ENCODE measurements at regions not wholly inside any gene's neighbourhood (a gene's known extent, or its start where the extent isn't known, plus 50 kb on each side); places are given as distances from the start of the nearest gene placed in this dataset.
"Not testable (repeated sequence)": the region's sequence is repeated elsewhere in the genome, so short reads cannot be mapped to it uniquely, and the experiment has no call there.

DNA sequence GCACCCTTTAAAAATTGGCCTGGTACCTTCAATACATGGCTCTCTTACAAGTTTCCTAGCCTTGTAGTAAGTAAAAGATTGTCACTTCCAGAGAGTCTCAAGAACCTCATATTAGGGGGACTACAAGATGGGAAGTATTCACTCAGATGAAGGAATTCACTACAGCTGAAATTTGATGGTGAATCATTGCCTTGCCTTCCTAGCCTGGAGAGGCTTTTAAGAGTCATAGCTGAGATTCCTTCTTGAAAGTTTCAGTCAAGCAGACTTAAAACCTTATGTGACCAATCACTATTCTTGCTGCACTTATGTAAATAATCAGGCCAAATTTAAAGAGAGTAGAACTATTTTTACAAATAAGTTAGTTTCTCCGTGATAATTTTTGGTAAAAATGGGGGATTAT lies 451.6 kb downstream of the TRHDE start:
- Mint-ChIP-seq H3K9me3 (ENCODE audit: insufficient read depth) (peaks cover 3% of the 10 kb centered on the region), H3K27ac (no peak overlapping the region), H3K4me1 (ENCODE audit: low read depth) (no peaks in the 10 kb centered on the region), H3K27me3 (ENCODE audit: low read depth) (no peaks in the 10 kb centered on the region), H3K36me3 (ENCODE audit: low read depth) (no peaks in the 10 kb centered on the region), H3K4me3 (no peak overlapping the region)
- ChIA-PET CTCF (no interaction called here), POLR2A (no interaction called here)
- ATAC-seq (no peak), DNase-seq (no peak)

DNA sequence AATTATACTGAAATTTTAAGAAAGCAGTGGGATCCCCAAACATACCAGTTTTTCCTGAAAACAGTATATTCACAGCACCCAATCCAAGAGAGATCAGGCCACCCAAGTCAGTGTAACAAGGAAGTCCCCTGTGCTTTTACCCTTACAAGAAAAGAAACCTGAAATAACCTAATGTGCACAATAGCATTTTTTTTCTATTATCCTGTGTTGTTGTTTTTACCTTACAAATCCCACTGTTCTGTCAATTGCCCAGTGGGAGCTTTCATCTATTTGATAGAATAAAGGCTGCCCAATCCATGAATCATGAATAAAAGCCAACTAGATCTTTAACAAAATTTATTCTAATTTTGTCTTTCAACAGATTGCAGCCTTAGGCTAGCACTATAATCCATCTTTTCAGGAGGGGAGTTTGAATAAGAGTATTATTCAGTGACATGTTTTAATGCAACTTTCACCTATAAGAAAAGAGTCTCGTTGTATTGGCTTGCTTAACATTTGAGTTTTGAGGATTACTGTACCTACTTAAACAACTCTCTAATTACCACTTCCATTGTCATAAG lies 457.4 kb downstream of the TRHDE start:
- H3K4me1 Mint-ChIP-seq (ENCODE audit: low read depth) = no peaks in the 10 kb centered on the region
- H3K36me3 Mint-ChIP-seq (ENCODE audit: low read depth) = no peaks in the 10 kb centered on the region
- ATAC-seq = no peak
- no peaks in the 10 kb centered on the region for H3K9me3 Mint-ChIP-seq (ENCODE audit: insufficient read depth)
- DNase-seq = no peak
- no peaks in the 10 kb centered on the region for H3K27me3 Mint-ChIP-seq (ENCODE audit: low read depth)
- ChIA-PET POLR2A (no interaction called here), CTCF (no interaction called here)
- H3K27ac Mint-ChIP-seq = no peak overlapping the region
- H3K4me3 Mint-ChIP-seq = no peak overlapping the region

DNA sequence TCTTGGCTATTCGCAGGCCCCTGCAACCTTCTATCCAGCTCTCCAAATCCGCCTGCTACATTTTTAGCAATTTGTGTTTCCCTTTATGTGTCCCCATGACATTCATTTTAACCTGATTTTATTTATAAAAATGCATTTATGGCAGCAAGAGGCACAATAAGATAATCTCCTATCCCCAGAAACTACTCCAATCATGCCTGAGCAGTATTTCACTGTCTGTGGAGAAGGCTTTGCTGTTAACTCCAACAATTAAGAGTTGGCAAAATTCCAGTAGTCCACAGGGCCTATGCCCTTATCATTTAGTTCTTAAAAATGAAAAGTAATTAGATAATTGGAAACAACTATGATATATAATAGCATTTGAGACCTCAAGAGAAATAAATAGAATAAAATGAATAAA lies 462.4 kb downstream of the TRHDE start:
- Mint-ChIP-seq H3K27ac (no peak overlapping the region), H3K27me3 (ENCODE audit: low read depth) (no peaks in the 10 kb centered on the region), H3K36me3 (ENCODE audit: low read depth) (no peaks in the 10 kb centered on the region), H3K4me1 (ENCODE audit: low read depth) (no peaks in the 10 kb centered on the region), H3K9me3 (ENCODE audit: insufficient read depth) (no peaks in the 10 kb centered on the region), H3K4me3 (no peak overlapping the region)
- ATAC-seq (no peak), DNase-seq (no peak)
- ChIA-PET POLR2A (no interaction called here), CTCF (no interaction called here)

DNA sequence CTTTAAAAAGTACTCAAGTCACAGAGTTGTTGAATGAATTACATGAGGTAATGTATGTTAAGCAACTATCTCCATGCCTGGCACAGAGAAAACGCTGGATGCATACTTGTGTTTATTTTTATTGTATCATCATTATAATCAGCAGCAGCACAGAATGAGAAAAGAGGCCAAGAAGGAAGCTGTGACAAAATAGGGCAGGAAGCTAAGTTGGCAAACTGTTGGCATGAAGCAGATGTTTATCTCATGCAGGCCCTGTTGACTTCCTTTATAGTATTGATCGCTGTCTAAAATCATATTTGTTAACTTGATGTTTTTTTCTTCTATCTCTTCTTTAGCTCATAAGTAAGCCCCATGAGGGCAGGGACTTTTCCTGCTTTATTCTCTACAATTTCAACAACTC lies 466.6 kb downstream of the TRHDE start:
- H3K4me1 Mint-ChIP-seq (ENCODE audit: low read depth) = no peaks in the 10 kb centered on the region
- H3K4me3 Mint-ChIP-seq = no peak overlapping the region
- ChIA-PET CTCF (no interaction called here), POLR2A (no interaction called here)
- H3K36me3 Mint-ChIP-seq (ENCODE audit: low read depth) = no peaks in the 10 kb centered on the region
- no peak for ATAC-seq
- H3K27ac Mint-ChIP-seq = no peak overlapping the region
- H3K27me3 Mint-ChIP-seq (ENCODE audit: low read depth) = no peaks in the 10 kb centered on the region
- DNase-seq = no peak
- peaks cover 8% of the 10 kb centered on the region for H3K9me3 Mint-ChIP-seq (ENCODE audit: insufficient read depth)

DNA sequence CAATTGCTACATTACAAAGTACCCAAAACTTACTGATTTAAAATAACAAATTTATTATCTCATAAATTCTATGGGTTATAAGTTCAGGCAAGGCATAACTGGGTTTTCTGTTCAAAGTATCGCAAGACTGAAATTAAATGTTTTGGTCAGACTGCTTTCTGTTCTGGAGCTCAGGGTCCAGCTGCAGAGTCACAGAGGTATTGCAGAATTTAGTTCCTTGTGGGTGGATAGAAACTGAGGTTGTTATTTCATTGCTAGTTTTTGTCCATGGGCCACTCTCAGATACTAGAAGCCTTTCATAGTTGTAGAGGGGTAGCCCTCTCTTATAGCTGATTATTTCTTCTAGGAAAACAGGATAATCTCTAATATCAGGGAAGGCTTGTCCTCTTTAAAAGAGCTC lies 467.9 kb downstream of the TRHDE start:
- DNase-seq (no peak), ATAC-seq (no peak)
- H3K9me3 Mint-ChIP-seq (ENCODE audit: insufficient read depth) = peaks cover 11% of the 10 kb centered on the region
- no peaks in the 10 kb centered on the region for H3K27me3 Mint-ChIP-seq (ENCODE audit: low read depth)
- H3K27ac Mint-ChIP-seq = no peak overlapping the region
- POLR2A ChIA-PET = no interaction called here
- H3K4me3 Mint-ChIP-seq = no peak overlapping the region
- H3K36me3 Mint-ChIP-seq (ENCODE audit: low read depth) = no peaks in the 10 kb centered on the region
- CTCF ChIA-PET = no interaction called here
- no peaks in the 10 kb centered on the region for H3K4me1 Mint-ChIP-seq (ENCODE audit: low read depth)

DNA sequence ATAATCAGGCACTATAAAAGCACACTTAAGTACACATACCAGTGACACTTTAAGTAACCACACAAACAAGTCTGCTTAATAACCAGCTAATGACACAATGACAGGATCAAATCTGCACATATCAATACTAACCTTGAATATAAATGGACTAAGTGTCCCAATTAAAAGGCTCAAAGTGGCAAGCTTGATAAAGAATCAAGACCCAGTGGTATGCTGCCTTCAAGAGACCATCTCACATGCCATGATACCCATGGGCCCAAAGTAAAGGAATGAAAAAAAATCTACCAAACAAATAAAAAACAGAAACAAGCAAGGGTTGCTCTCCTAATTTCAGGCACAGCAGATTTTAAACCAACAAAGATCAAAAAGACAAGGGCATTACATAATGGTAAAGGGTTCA lies 470.4 kb downstream of the TRHDE start:
- no peaks in the 10 kb centered on the region for H3K27me3 Mint-ChIP-seq (ENCODE audit: low read depth)
- DNase-seq (no peak), ATAC-seq (no peak)
- no peak overlapping the region for H3K27ac Mint-ChIP-seq
- H3K4me1 Mint-ChIP-seq (ENCODE audit: low read depth) = no peaks in the 10 kb centered on the region
- H3K4me3 Mint-ChIP-seq = no peak overlapping the region
- peaks cover 16% of the 10 kb centered on the region for H3K9me3 Mint-ChIP-seq (ENCODE audit: insufficient read depth)
- CTCF ChIA-PET = no interaction called here
- H3K36me3 Mint-ChIP-seq (ENCODE audit: low read depth) = no peaks in the 10 kb centered on the region
- POLR2A ChIA-PET = no interaction called here

DNA sequence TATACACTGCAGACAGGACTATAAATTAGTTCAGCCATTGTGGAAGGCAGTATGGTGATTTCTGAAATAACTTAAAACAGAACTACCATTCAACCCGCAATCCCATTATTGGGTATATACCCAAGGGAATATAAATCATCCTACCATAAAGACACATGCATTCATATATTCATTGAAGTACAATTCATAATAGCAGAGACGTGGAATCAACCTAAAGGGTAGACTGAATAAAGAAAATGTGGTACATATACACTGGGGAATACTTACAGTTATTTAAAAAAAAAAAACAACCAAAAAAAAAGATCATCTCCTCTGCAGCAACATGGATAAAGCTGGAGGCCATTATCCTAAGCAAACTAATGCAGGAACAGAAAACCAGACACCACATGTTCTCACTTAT lies 473.9 kb downstream of the TRHDE start:
- no peak overlapping the region for H3K27ac Mint-ChIP-seq
- no peak for DNase-seq
- H3K9me3 Mint-ChIP-seq (ENCODE audit: insufficient read depth) = peaks cover 20% of the 10 kb centered on the region
- ATAC-seq = no peak
- no peaks in the 10 kb centered on the region for H3K36me3 Mint-ChIP-seq (ENCODE audit: low read depth)
- POLR2A ChIA-PET = no interaction called here
- no peaks in the 10 kb centered on the region for H3K4me1 Mint-ChIP-seq (ENCODE audit: low read depth)
- H3K27me3 Mint-ChIP-seq (ENCODE audit: low read depth) = no peaks in the 10 kb centered on the region
- H3K4me3 Mint-ChIP-seq = no peak overlapping the region
- CTCF ChIA-PET = no interaction called here

DNA sequence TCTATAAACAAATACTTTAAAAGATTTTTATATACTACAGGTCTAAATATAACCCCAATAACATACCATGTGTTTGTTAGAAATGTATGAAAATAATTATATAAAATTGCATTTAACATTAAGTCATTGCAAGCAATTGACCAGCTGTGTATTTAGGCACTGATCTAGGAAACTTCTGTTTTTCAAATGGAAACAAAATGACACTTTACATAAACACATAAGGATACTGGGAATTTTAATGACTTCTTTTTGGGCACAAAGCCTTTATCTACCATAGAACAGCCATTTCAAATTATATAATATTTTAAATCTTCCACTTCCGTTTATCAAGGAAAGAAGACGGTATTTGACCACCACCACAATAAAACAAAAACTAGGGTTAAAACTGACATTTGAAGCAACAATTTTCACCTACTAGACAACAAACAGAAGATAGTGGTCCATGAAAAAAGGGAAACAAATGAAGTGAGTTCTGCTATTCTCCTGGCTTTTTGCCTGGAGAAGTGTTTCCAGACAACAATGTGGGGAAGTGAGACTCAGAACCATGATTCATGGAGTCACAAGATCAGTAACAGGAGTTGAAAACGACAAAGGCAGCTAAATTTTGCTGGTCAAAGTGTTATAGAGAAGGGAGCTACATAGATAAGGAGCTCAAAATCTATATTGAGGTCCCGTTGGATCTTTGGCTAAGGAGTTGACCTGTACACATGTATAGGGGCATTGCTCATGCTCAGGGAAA lies 475.1 kb downstream of the TRHDE start:
- Mint-ChIP-seq H3K4me1 (ENCODE audit: low read depth) (no peaks in the 10 kb centered on the region), H3K4me3 (no peak overlapping the region), H3K9me3 (ENCODE audit: insufficient read depth) (peaks cover 17% of the 10 kb centered on the region), H3K27ac (no peak overlapping the region), H3K27me3 (ENCODE audit: low read depth) (no peaks in the 10 kb centered on the region), H3K36me3 (ENCODE audit: low read depth) (no peaks in the 10 kb centered on the region)
- CTCF ChIA-PET = no interaction called here
- ATAC-seq = no peak
- no peak for DNase-seq
- POLR2A ChIA-PET = no interaction called here

DNA sequence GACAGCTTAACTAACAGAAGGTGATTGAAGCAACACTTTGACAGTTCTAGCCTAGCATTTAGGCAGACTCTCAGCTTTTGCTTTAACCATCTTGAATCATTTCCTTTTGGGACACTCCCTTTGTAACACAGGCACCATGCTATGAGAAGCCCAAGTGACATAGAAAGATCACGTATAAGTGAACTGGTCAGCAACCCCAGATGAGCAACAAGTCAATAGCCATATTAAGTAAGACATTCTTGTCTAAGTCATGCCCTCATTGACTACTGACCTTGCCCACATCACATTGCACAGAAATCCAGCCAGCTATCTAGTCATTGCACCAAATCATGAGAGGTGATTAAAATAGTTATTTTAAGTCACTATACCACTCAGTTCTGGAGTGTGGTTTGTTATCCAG lies 476.8 kb downstream of the TRHDE start:
- no peak overlapping the region for H3K4me3 Mint-ChIP-seq
- DNase-seq (no peak), ATAC-seq (no peak)
- POLR2A ChIA-PET = no interaction called here
- no peaks in the 10 kb centered on the region for H3K27me3 Mint-ChIP-seq (ENCODE audit: low read depth)
- H3K4me1 Mint-ChIP-seq (ENCODE audit: low read depth) = no peaks in the 10 kb centered on the region
- no peaks in the 10 kb centered on the region for H3K36me3 Mint-ChIP-seq (ENCODE audit: low read depth)
- CTCF ChIA-PET = no interaction called here
- H3K9me3 Mint-ChIP-seq (ENCODE audit: insufficient read depth) = peaks cover 12% of the 10 kb centered on the region
- no peak overlapping the region for H3K27ac Mint-ChIP-seq

DNA sequence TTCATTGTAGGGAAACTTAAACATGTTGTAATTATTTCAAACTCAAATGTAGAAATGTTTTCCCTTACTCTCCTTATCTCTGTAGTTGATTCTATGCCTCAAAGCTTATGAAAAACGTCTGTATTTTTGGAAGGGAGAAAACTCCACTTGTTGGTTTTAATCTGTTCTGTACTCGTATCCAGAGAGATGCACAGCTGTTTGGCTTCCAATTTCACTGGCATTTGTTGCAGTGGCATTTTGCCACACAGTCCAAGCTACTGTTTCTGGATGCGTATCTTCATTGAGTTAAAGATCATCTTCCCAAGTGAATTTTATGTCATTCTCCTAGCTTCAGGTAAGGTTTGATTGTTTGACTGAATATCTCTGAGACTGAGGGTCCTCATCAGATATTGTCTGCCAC lies 481.4 kb downstream of the TRHDE start:
- H3K4me1 Mint-ChIP-seq (ENCODE audit: low read depth) = no peaks in the 10 kb centered on the region
- no peaks in the 10 kb centered on the region for H3K36me3 Mint-ChIP-seq (ENCODE audit: low read depth)
- CTCF ChIA-PET = no interaction called here
- H3K27ac Mint-ChIP-seq = no peak overlapping the region
- ATAC-seq (no peak), DNase-seq (no peak)
- no peak overlapping the region for H3K4me3 Mint-ChIP-seq
- peaks cover 9% of the 10 kb centered on the region for H3K9me3 Mint-ChIP-seq (ENCODE audit: insufficient read depth)
- POLR2A ChIA-PET = no interaction called here
- H3K27me3 Mint-ChIP-seq (ENCODE audit: low read depth) = no peaks in the 10 kb centered on the region

DNA sequence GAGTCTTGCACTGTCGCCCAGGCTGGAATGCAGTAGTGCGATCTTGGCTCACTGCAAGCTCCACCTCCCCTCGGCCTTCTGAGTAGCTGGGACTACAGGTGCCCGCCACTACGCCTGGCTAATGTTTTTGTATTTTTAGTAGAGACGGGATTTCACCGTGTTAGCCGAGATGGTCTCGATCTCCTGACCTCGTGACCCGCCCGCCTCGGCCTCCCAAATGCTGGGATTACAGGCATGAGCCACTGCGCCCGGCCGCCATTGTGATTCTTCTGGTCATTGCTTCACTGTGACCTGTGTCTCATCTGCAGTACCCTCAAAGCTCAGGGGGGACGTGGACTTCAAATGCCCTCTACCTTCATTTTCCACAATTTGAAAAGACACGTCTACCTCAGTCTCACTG lies 481.9 kb downstream of the TRHDE start:
- ATAC-seq; CTCF ChIA-PET; POLR2A ChIA-PET; H3K27ac Mint-ChIP-seq; H3K4me3 Mint-ChIP-seq; H3K4me1 Mint-ChIP-seq (ENCODE audit: low read depth); H3K36me3 Mint-ChIP-seq (ENCODE audit: low read depth); DNase-seq; H3K27me3 Mint-ChIP-seq (ENCODE audit: low read depth): not testable (repeated sequence)
- peaks cover 12% of the 10 kb centered on the region for H3K9me3 Mint-ChIP-seq (ENCODE audit: insufficient read depth)

DNA sequence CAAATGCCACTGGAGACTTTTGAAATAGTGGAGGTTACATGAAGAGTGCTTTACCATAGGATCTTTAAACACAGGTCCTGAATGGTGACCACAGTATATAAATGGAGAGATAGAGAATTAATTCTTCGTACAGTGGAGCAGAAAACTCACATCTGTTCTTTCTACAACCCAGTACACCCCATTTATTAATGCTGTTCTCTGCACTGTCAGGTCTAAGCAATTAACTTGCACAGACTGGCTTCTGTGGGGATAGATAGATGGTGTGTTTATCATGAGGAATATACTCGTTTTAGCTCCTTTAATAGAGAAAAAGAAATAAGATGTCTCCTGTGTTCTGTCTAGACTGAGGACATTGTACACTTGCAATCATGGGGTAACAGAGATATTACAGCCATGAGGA lies 494.3 kb downstream of the TRHDE start:
- ChIA-PET POLR2A (no interaction called here), CTCF (no interaction called here)
- no peak for DNase-seq
- no peaks in the 10 kb centered on the region for H3K4me1 Mint-ChIP-seq (ENCODE audit: low read depth)
- H3K9me3 Mint-ChIP-seq (ENCODE audit: insufficient read depth) = no peaks in the 10 kb centered on the region
- no peak for ATAC-seq
- H3K36me3 Mint-ChIP-seq (ENCODE audit: low read depth) = no peaks in the 10 kb centered on the region
- H3K27ac Mint-ChIP-seq = no peak overlapping the region
- H3K27me3 Mint-ChIP-seq (ENCODE audit: low read depth) = no peaks in the 10 kb centered on the region
- H3K4me3 Mint-ChIP-seq = no peak overlapping the region

DNA sequence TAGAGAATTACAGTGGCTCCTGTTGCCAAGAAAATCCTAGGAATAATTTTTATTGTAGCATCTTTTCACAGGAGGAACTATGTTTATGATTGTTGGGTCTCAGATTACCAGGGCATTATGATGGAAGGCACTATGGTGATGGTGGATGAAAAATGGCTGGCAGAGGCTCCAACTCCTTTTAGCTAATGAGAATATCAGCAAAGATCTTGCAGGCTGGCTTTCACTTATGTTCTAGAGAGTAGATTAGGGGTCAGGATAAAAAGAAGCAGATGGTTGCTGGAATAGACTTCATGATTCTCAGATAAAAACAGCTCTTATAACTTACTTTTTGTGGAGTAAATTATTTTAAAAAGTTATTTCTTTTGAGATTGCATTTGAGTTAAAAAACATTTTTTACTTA lies 501.9 kb downstream of the TRHDE start:
- ATAC-seq (no peak), DNase-seq (no peak)
- no peak overlapping the region for H3K27ac Mint-ChIP-seq
- CTCF ChIA-PET = no interaction called here
- POLR2A ChIA-PET = no interaction called here
- no peak overlapping the region for H3K4me3 Mint-ChIP-seq
- no peaks in the 10 kb centered on the region for H3K27me3 Mint-ChIP-seq (ENCODE audit: low read depth)
- H3K4me1 Mint-ChIP-seq (ENCODE audit: low read depth) = no peaks in the 10 kb centered on the region
- H3K9me3 Mint-ChIP-seq (ENCODE audit: insufficient read depth) = peaks cover 7% of the 10 kb centered on the region
- no peaks in the 10 kb centered on the region for H3K36me3 Mint-ChIP-seq (ENCODE audit: low read depth)

Data from activated CD8-positive, alpha-beta T cell treated with anti-CD3 and anti-CD28 coated beads, Interleukin-2, amount 10 ng/mL, durations not matched to agents 7 days and 5 days (primary cell).